ENCODE measurements at regions not wholly inside any gene's neighbourhood (a gene's known extent, or its start where the extent isn't known, plus 50 kb on each side); places are given as distances from the start of the nearest gene placed in this dataset.

DNA sequence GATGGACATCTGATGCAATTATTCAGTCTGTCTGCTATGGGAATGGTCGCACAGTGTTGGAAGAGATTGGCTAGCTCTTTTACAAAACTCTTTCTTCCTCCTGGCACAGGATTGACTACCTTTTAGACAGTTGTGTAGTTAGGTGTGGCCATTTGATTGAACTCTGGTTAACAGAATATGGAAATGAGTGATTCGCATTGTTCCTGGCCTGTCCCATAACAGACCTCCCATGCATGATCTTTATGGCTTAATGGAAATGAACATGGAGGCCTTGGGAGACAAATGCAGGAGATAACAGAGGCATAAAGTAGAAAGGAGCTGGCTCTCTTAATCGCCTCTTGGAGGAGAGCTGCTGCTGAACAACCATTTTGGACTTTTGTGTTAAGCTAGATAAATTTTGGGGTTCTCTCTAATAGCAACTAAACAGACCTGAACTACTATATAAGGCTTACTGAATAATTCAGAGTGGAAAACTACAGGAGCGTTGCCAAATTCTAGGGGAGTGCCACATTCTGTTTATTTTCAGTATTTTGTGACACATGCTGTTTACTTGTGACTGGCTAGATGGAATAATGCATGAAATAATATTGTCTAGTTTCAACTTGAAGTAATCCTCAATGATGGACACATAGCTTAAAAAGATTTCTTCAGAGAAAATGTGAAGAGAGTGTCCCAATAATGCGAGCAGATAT lies 357.7 kb upstream of the SGO1 start:
- H3K79me2 ChIP-seq (ENCODE audit: insufficient read depth, low read length) = no peaks in the 10 kb centered on the region
- H3K36me3 ChIP-seq (ENCODE audit: insufficient read depth, low read length) = no peaks in the 10 kb centered on the region
- H3F3A ChIP-seq (ENCODE audit: low read depth) = no peaks in the 10 kb centered on the region; the same call in 1 of the 2 replicates
- H3K9ac ChIP-seq (ENCODE audit: low read depth, low read length, poor library complexity, severe bottlenecking) = no peak overlapping the region
- TF ChIP-seq, protein P1, sequence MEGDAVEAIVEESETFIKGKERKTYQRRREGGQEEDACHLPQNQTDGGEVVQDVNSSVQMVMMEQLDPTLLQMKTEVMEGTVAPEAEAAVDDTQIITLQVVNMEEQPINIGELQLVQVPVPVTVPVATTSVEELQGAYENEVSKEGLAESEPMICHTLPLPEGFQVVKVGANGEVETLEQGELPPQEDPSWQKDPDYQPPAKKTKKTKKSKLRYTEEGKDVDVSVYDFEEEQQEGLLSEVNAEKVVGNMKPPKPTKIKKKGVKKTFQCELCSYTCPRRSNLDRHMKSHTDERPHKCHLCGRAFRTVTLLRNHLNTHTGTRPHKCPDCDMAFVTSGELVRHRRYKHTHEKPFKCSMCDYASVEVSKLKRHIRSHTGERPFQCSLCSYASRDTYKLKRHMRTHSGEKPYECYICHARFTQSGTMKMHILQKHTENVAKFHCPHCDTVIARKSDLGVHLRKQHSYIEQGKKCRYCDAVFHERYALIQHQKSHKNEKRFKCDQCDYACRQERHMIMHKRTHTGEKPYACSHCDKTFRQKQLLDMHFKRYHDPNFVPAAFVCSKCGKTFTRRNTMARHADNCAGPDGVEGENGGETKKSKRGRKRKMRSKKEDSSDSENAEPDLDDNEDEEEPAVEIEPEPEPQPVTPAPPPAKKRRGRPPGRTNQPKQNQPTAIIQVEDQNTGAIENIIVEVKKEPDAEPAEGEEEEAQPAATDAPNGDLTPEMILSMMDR (conservative IDR thresholded peaks at IDR 0.05; ENCODE audit: low read length) = no peak
- H3K27me3 ChIP-seq (ENCODE audit: insufficient read depth, low read length, poor library complexity, severe bottlenecking) = no peaks in the 10 kb centered on the region
- H3K9me2 ChIP-seq (replicated peaks; ENCODE audit: low read depth, low read length) = no peaks in the 10 kb centered on the region
- H4K20me1 ChIP-seq (ENCODE audit: insufficient read depth, low read length, poor library complexity, severe bottlenecking) = no peaks in the 10 kb centered on the region
- no peak overlapping the region for H2AFZ ChIP-seq (ENCODE audit: low read length)
- H3K4me3 ChIP-seq (ENCODE audit: low read length, poor library complexity, severe bottlenecking) = no peak overlapping the region
- H3K4me2 ChIP-seq (ENCODE audit: low read depth, low read length, poor library complexity, severe bottlenecking) = no peak overlapping the region
- no peaks in the 10 kb centered on the region for H3K9me3 ChIP-seq (ENCODE audit: insufficient read depth, low read depth, low read length)
- H3K4me1 ChIP-seq (ENCODE audit: insufficient read depth, low read length, poor library complexity, severe bottlenecking) = no peaks in the 10 kb centered on the region

DNA sequence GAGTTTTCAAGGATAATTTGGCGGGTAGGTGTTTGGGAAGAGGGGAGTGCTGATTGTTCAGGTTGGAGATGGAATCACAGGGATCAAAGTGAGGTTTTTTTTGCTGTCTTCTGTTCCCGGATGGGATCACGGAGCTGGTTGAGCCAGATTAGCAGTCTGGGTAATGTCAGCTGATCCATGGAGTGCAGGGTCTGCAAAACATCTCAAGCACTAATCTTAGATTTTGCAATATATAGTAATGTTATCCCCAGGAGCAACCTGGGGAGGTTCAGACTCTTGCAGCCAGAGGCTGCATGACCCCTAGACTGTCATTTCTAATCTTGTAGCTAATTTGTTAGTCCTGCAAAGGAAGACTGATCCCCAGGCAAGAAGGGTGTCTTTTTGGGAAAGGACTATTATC lies 354.1 kb upstream of the SGO1 start:
- Histone ChIP-seq H3K9me3 (ENCODE audit: insufficient read depth, low read depth, low read length) (no peaks in the 10 kb centered on the region), H3K36me3 (ENCODE audit: insufficient read depth, low read length) (no peaks in the 10 kb centered on the region), H3K9ac (ENCODE audit: low read depth, low read length, poor library complexity, severe bottlenecking) (no peak overlapping the region), H2AFZ (ENCODE audit: low read length) (no peak overlapping the region), H3F3A (ENCODE audit: low read depth) (no peaks in the 10 kb centered on the region), H3K4me3 (ENCODE audit: low read length, poor library complexity, severe bottlenecking) (no peak overlapping the region), H4K20me1 (ENCODE audit: insufficient read depth, low read length, poor library complexity, severe bottlenecking) (no peaks in the 10 kb centered on the region), H3K9me2 (replicated peaks; ENCODE audit: low read depth, low read length) (no peaks in the 10 kb centered on the region), H3K27me3 (ENCODE audit: insufficient read depth, low read length, poor library complexity, severe bottlenecking) (no peaks in the 10 kb centered on the region), H3K79me2 (ENCODE audit: insufficient read depth, low read length) (no peaks in the 10 kb centered on the region), H3K4me2 (ENCODE audit: low read depth, low read length, poor library complexity, severe bottlenecking) (no peak overlapping the region), H3K4me1 (ENCODE audit: insufficient read depth, low read length, poor library complexity, severe bottlenecking) (no peaks in the 10 kb centered on the region)
- TF ChIP-seq, protein P1 (conservative IDR thresholded peaks at IDR 0.05; ENCODE audit: low read length) = no peak
- TF ChIP-seq EZH2phosphoT487 (IDR thresholded peaks at IDR 0.05; ENCODE audit: borderline replicate concordance) = no peak

DNA sequence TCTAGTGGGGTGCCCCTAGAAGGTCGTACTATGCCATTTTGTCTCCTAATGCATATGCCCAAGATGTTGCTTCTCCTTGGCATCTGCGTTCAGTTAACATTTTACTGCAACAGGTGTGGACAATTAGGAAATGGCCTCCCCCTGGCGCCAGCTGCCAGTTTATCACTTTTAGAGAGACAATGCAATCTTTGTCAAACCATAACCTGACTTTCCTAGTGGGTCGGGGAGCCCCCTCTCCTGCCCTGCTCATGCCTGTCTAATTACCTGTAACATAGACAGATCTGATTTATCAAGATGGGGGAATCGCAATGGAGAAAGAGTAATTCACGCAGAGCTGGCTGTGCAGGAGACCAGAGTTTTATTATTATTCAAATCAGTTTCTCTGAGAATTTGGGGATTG lies 353.7 kb upstream of the SGO1 start:
- H3K9me2 ChIP-seq (replicated peaks; ENCODE audit: low read depth, low read length) = no peaks in the 10 kb centered on the region
- H3K79me2 ChIP-seq (ENCODE audit: insufficient read depth, low read length) = no peaks in the 10 kb centered on the region
- H3K9me3 ChIP-seq (ENCODE audit: insufficient read depth, low read depth, low read length) = no peaks in the 10 kb centered on the region
- H3F3A ChIP-seq (ENCODE audit: low read depth) = no peaks in the 10 kb centered on the region
- no peaks in the 10 kb centered on the region for H3K4me1 ChIP-seq (ENCODE audit: insufficient read depth, low read length, poor library complexity, severe bottlenecking)
- no peaks in the 10 kb centered on the region for H3K36me3 ChIP-seq (ENCODE audit: insufficient read depth, low read length)
- no peaks in the 10 kb centered on the region for H4K20me1 ChIP-seq (ENCODE audit: insufficient read depth, low read length, poor library complexity, severe bottlenecking)
- no peak overlapping the region for H3K9ac ChIP-seq (ENCODE audit: low read depth, low read length, poor library complexity, severe bottlenecking)
- no peak overlapping the region for H3K4me2 ChIP-seq (ENCODE audit: low read depth, low read length, poor library complexity, severe bottlenecking)
- no peaks in the 10 kb centered on the region for H3K27me3 ChIP-seq (ENCODE audit: insufficient read depth, low read length, poor library complexity, severe bottlenecking)
- TF ChIP-seq, protein P1 (conservative IDR thresholded peaks at IDR 0.05; ENCODE audit: low read length) = no peak
- H2AFZ ChIP-seq (ENCODE audit: low read length) = no peak overlapping the region
- no peak overlapping the region for H3K4me3 ChIP-seq (ENCODE audit: low read length, poor library complexity, severe bottlenecking)

Data from Loucy (cell line).